ENCODE measurements at regions not wholly inside any gene's neighbourhood (a gene's known extent, or its start where the extent isn't known, plus 50 kb on each side); places are given as distances from the start of the nearest gene placed in this dataset.

- no peak overlapping the region for H3K4me3 ChIP-seq
- DNase-seq: no peak
- TF ChIP-seq, protein P1, sequence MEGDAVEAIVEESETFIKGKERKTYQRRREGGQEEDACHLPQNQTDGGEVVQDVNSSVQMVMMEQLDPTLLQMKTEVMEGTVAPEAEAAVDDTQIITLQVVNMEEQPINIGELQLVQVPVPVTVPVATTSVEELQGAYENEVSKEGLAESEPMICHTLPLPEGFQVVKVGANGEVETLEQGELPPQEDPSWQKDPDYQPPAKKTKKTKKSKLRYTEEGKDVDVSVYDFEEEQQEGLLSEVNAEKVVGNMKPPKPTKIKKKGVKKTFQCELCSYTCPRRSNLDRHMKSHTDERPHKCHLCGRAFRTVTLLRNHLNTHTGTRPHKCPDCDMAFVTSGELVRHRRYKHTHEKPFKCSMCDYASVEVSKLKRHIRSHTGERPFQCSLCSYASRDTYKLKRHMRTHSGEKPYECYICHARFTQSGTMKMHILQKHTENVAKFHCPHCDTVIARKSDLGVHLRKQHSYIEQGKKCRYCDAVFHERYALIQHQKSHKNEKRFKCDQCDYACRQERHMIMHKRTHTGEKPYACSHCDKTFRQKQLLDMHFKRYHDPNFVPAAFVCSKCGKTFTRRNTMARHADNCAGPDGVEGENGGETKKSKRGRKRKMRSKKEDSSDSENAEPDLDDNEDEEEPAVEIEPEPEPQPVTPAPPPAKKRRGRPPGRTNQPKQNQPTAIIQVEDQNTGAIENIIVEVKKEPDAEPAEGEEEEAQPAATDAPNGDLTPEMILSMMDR (IDR thresholded peaks at IDR 0.05): no peak
- H3K9ac ChIP-seq (ENCODE audit: low read depth in 2 of 2, low read length in 2 of 2): no peak overlapping the region
- H3K27ac ChIP-seq: no peak overlapping the region
- no peaks in the 10 kb centered on the region for H3K9me3 ChIP-seq
- H3K36me3 ChIP-seq: no peaks in the 10 kb centered on the region
- no peaks in the 10 kb centered on the region for H3K4me1 ChIP-seq
- intact Hi-C loops (cut with DNase I): no loop called here
- no peaks in the 10 kb centered on the region for H3K27me3 ChIP-seq
These were observed 64.6 kb upstream of the SOX21 start for GRCh38 chr13:94776956-94777355.

- TF ChIP-seq, protein P1 (IDR thresholded peaks at IDR 0.05): no peak
- DNase-seq: no peak
- Histone ChIP-seq H3K4me1 (no peaks in the 10 kb centered on the region), H3K9me3 (no peaks in the 10 kb centered on the region), H3K9ac (ENCODE audit: low read depth in 2 of 2, low read length in 2 of 2) (no peak overlapping the region), H3K4me3 (no peak overlapping the region), H3K27me3 (no peaks in the 10 kb centered on the region), H3K27ac (no peak overlapping the region), H3K36me3 (no peaks in the 10 kb centered on the region)
- intact Hi-C loops (cut with DNase I): no loop called here
These were observed 64.0 kb upstream of the SOX21 start for GRCh38 chr13:94776300-94776699.

DNA sequence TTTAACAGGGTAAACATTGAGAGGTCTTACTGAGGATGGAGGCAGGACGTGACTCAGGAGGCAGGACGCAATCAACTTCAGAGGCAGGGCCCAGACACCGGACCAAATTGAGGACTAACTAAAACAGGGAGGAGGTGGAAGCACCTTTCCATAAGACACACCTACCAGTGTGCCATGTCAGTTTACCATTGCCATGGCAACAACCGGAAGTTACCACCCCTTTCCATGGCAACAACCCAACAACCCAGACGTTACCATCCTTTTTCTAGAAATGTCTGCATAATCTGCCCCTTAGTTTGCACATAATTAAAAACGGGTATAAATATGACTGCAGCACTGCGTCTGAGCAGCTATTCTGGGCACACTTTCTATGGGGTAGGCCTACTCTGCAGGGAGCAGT is 53.5 kb upstream of the SOX21 start:
- TF ChIP-seq, protein P1 (IDR thresholded peaks at IDR 0.05): no peak
- Histone ChIP-seq H3K9me3 (no peaks in the 10 kb centered on the region), H3K27me3 (no peaks in the 10 kb centered on the region), H3K4me1 (no peaks in the 10 kb centered on the region), H3K4me3 (no peak overlapping the region), H3K27ac (no peak overlapping the region), H3K9ac (ENCODE audit: low read depth in 2 of 2, low read length in 2 of 2) (no peak overlapping the region), H3K36me3 (no peaks in the 10 kb centered on the region)
- intact Hi-C loops (cut with DNase I): no loop called here
- no peak for DNase-seq

- TF ChIP-seq, protein P1 (IDR thresholded peaks at IDR 0.05): no peak
- intact Hi-C loops (cut with DNase I): no loop called here
- H3K27ac ChIP-seq: no peak overlapping the region
- H3K9ac ChIP-seq (ENCODE audit: low read depth in 2 of 2, low read length in 2 of 2): no peak overlapping the region
- no peak for DNase-seq
- H3K9me3 ChIP-seq: no peaks in the 10 kb centered on the region
- H3K4me1 ChIP-seq: no peaks in the 10 kb centered on the region
- H3K36me3 ChIP-seq: no peaks in the 10 kb centered on the region
- no peak overlapping the region for H3K4me3 ChIP-seq
- H3K27me3 ChIP-seq: no peaks in the 10 kb centered on the region
These were observed 52.4 kb upstream of the SOX21 start for GRCh38 chr13:94764576-94765321.
